Activated CD4-positive, CD25-positive, alpha-beta regulatory T cell treated with anti-CD3 and anti-CD28 coated beads, Interleukin-2, amount 50 U/mL, for 72 hours (primary cell): ENCODE measurements at regions not wholly inside any gene's neighbourhood (a gene's known extent, or its start where the extent isn't known, plus 50 kb on each side); places are given as distances from the start of the nearest gene placed in this dataset.

Experiments used
- DNase-seq: peaks from one replicate; pipeline ENCODE4 v3.0.0; 2021

- DNase-seq = no peak
These were observed 160.2 kb downstream of the MRPL14 start for GRCh38 chr6:43966853-43967718.

- DNase-seq = no peak
These were observed 160.9 kb downstream of the MRPL14 start for GRCh38 chr6:43966374-43966658.

- DNase-seq = peak; percentile 9
These were observed 161.5 kb downstream of the MRPL14 start for GRCh38 chr6:43965628-43966373.

- peak; percentile 18 for DNase-seq
These were observed 162.3 kb downstream of the MRPL14 start for GRCh38 chr6:43964659-43965570.

GRCh38 chr6:43963877-43964658 is 163.2 kb downstream of the MRPL14 start:
- DNase-seq = peak; percentile 12

- DNase-seq = no peak
These were observed 164.0 kb downstream of the MRPL14 start for GRCh38 chr6:43963203-43963602.

- DNase-seq = peak; percentile 20
These were observed 164.8 kb downstream of the MRPL14 start for GRCh38 chr6:43962458-43962857.

GRCh38 chr6:43957273-43957672 is 170.0 kb downstream of the MRPL14 start:
- DNase-seq = no peak

- DNase-seq = no peak
These were observed 170.8 kb downstream of the MRPL14 start for GRCh38 chr6:43956478-43956877.

- peak; percentile 11 for DNase-seq
These were observed 172.7 kb downstream of the MRPL14 start for GRCh38 chr6:43954311-43955131.

GRCh38 chr6:43953794-43954310 is 173.4 kb downstream of the MRPL14 start:
- DNase-seq = peak; percentile 9

GRCh38 chr6:43953256-43953655 is 174.0 kb downstream of the MRPL14 start:
- peak; percentile 5 for DNase-seq

GRCh38 chr6:43952746-43953145 is 174.5 kb downstream of the MRPL14 start:
- DNase-seq = peak; percentile 8

- peak; percentile 21 for DNase-seq
These were observed 175.2 kb downstream of the MRPL14 start for GRCh38 chr6:43951756-43952675.

GRCh38 chr6:43951063-43951755 is 176.0 kb downstream of the MRPL14 start:
- peak; percentile 24 for DNase-seq

- no peak for DNase-seq
These were observed 176.6 kb downstream of the MRPL14 start for GRCh38 chr6:43950731-43951062.

GRCh38 chr6:43950051-43950605 is 177.1 kb downstream of the MRPL14 start:
- no peak for DNase-seq

- DNase-seq = peak; percentile 13
These were observed 177.7 kb downstream of the MRPL14 start for GRCh38 chr6:43949551-43949991.
